DOHH2 (cell line): ENCODE measurements at regions not wholly inside any gene's neighbourhood (a gene's known extent, or its start where the extent isn't known, plus 50 kb on each side); places are given as distances from the start of the nearest gene placed in this dataset.

ENCODE experiments used
- H3F3A ChIP-seq: fragments of 200-600 bp; sonication (generic), shearing (Covaris generic); 2 replicates; pipeline ENCODE4 v1.6.0; 2016; ENCODE audit warnings: antibody characterized with exemption, mild to moderate bottlenecking; ENCODE audit not compliant: control insufficient read depth, insufficient read depth
- H3K27ac ChIP-seq: fragments of 200-600 bp; sonication (generic); 2 replicates; pipeline ENCODE4 v1.5.1; 2014; ENCODE audit warnings: low read depth, mild to moderate bottlenecking, low read length, moderate library complexity
- H3K27me3 ChIP-seq: fragments of 200-600 bp; sonication (generic); 2 replicates; pipeline ENCODE4 v1.6.1; 2014; ENCODE audit warnings: mild to moderate bottlenecking, low read length, mixed read lengths; ENCODE audit not compliant: control insufficient read depth
- H3K36me3 ChIP-seq: fragments of 200-600 bp; sonication (generic); 2 replicates; pipeline ENCODE4 v1.6.1; 2014; ENCODE audit warnings: mild to moderate bottlenecking, low read length, moderate library complexity, mixed read lengths; ENCODE audit not compliant: control insufficient read depth
- H3K4me1 ChIP-seq: fragments of 200-600 bp; sonication (generic); 2 replicates; pipeline ENCODE4 v1.6.1; 2014; ENCODE audit warnings: mild to moderate bottlenecking, low read length, mixed read lengths; ENCODE audit not compliant: control insufficient read depth
- H3K4me2 ChIP-seq: fragments of 200-600 bp; sonication (generic); 2 replicates; pipeline ENCODE4 v1.6.0; 2014; ENCODE audit warnings: mild to moderate bottlenecking, low read length, moderate library complexity
- H3K4me3 ChIP-seq: fragments of 200-600 bp; sonication (generic); 2 replicates; pipeline ENCODE4 v1.5.1; 2014; ENCODE audit warnings: mild to moderate bottlenecking, low read length, mixed read lengths
- H3K79me2 ChIP-seq: fragments of 200-600 bp; sonication (generic); 2 replicates; pipeline ENCODE4 v1.6.1; 2014; ENCODE audit warnings: mild to moderate bottlenecking, low read length, mixed read lengths; ENCODE audit not compliant: control insufficient read depth
- H3K9me2 ChIP-seq: fragments of 200-600 bp; sonication (generic); replicated peaks from 2 replicates; pipeline ENCODE4 v1.6.1; 2014; ENCODE audit warnings: mild to moderate bottlenecking, low read length, mixed read lengths; ENCODE audit not compliant: control insufficient read depth
- H3K9me3 ChIP-seq: fragments of 200-600 bp; sonication (generic); 2 replicates; pipeline ENCODE4 v1.6.1; 2014; ENCODE audit warnings: antibody characterized with exemption, low read length, mixed read lengths; ENCODE audit not compliant: control insufficient read depth, insufficient read depth
- H4K20me1 ChIP-seq: fragments of 200-600 bp; sonication (generic); 2 replicates; pipeline ENCODE4 v1.6.0; 2014; ENCODE audit warnings: low read depth, mild to moderate bottlenecking, antibody characterized with exemption, low read length, moderate library complexity; ENCODE audit not compliant: control insufficient read depth, insufficient read depth
- CTCF ChIP-seq: fragments of 200-600 bp; sonication (generic); IDR thresholded peaks from one replicate; pipeline ENCODE4 v1.5.1; 2014; ENCODE audit warnings: antibody characterized with exemption, mild to moderate bottlenecking, low read depth, low read length; ENCODE audit not compliant: poor library complexity, severe bottlenecking
- EZH2phosphoT487 ChIP-seq: fragments of 200-600 bp; sonication (generic); IDR thresholded peaks from 2 replicates; pipeline ENCODE4 v1.6.1; 2017; ENCODE audit warnings: borderline replicate concordance, mild to moderate bottlenecking, antibody characterized with exemption, low read length, moderate library complexity, mixed read lengths

GRCh38 chr6:137951064-137951597, 84.1 kb downstream of the TNFAIP3 start:
- Histone ChIP-seq H4K20me1 (no peaks in the 10 kb centered on the region), H3F3A (no peaks in the 10 kb centered on the region), H3K4me2 (no peak overlapping the region), H3K9me2 (no peaks in the 10 kb centered on the region), H3K79me2 (no peaks in the 10 kb centered on the region), H3K9me3 (no peaks in the 10 kb centered on the region), H3K27me3 (no peaks in the 10 kb centered on the region), H3K4me1 (peaks cover 23% of the 10 kb centered on the region), H3K36me3 (no peaks in the 10 kb centered on the region), H3K27ac (no peak overlapping the region), H3K4me3 (no peak overlapping the region)
- no peak for TF ChIP-seq CTCF
- no peak for TF ChIP-seq EZH2phosphoT487

- Histone ChIP-seq H3K79me2 (no peaks in the 10 kb centered on the region), H3K9me2 (no peaks in the 10 kb centered on the region), H3K27me3 (no peaks in the 10 kb centered on the region), H3K4me1 (peaks cover 23% of the 10 kb centered on the region), H3K9me3 (no peaks in the 10 kb centered on the region), H3F3A (no peaks in the 10 kb centered on the region), H3K36me3 (no peaks in the 10 kb centered on the region), H3K4me2 (no peak overlapping the region), H3K27ac (no peak overlapping the region), H3K4me3 (no peak overlapping the region), H4K20me1 (no peaks in the 10 kb centered on the region)
- TF ChIP-seq EZH2phosphoT487 (no peak), CTCF (no peak)
These were observed 85.2 kb downstream of the TNFAIP3 start for GRCh38 chr6:137952247-137952646.

GRCh38 chr6:137953761-137954160, 86.7 kb downstream of the TNFAIP3 start:
- Histone ChIP-seq H4K20me1 (no peaks in the 10 kb centered on the region), H3K4me1 (peaks cover 23% of the 10 kb centered on the region), H3K9me2 (no peaks in the 10 kb centered on the region), H3F3A (no peaks in the 10 kb centered on the region), H3K27me3 (no peaks in the 10 kb centered on the region), H3K9me3 (no peaks in the 10 kb centered on the region), H3K36me3 (no peaks in the 10 kb centered on the region), H3K27ac (no peak overlapping the region), H3K4me3 (no peak overlapping the region), H3K79me2 (no peaks in the 10 kb centered on the region), H3K4me2 (no peak overlapping the region)
- TF ChIP-seq CTCF (no peak), EZH2phosphoT487 (no peak)

GRCh38 chr6:137954253-137954652, 87.2 kb downstream of the TNFAIP3 start:
- no peak overlapping the region for H3K27ac ChIP-seq
- TF ChIP-seq EZH2phosphoT487 (no peak), CTCF (no peak)
- H3K27me3 ChIP-seq, result no peaks in the 10 kb centered on the region
- H3K79me2 ChIP-seq, result no peaks in the 10 kb centered on the region
- H4K20me1 ChIP-seq, result no peaks in the 10 kb centered on the region
- H3K4me3 ChIP-seq, result no peak overlapping the region
- H3F3A ChIP-seq, result no peaks in the 10 kb centered on the region
- H3K9me3 ChIP-seq, result no peaks in the 10 kb centered on the region
- H3K36me3 ChIP-seq, result no peaks in the 10 kb centered on the region
- H3K9me2 ChIP-seq, result no peaks in the 10 kb centered on the region
- H3K4me1 ChIP-seq, result peaks cover 23% of the 10 kb centered on the region
- no peak overlapping the region for H3K4me2 ChIP-seq
